H1 (cell line): ENCODE measurements at regions not wholly inside any gene's neighbourhood (a gene's known extent, or its start where the extent isn't known, plus 50 kb on each side); places are given as distances from the start of the nearest gene placed in this dataset.

Source experiments
- CTCF ChIA-PET: fragments of 300-600 bp; sonication (Branson Sonifier 250); formaldehyde crosslinking; loops from one replicate; lab custom pipeline; 2021; ENCODE audit not compliant: partially characterized antibody; lab: Charles Lee
- POLR2A ChIA-PET: fragments of 300-600 bp; sonication (Branson Sonifier 250); formaldehyde crosslinking; loops from one replicate; lab custom pipeline; 2021; ENCODE audit warnings: inconsistent platforms; ENCODE audit not compliant: partially characterized antibody; lab: Charles Lee
- DNase-seq, 2 experiments: peaks; one replicate each; pipeline versions ENCODE4 v3.0.0 to v3.0.0-alpha.2; 2010 to 2022; ENCODE audit warnings: low spot score in 2 of 2, low read depth in 1 of 2, mixed read lengths in 1 of 2
- FAIRE-seq: peaks from 2 replicates; lab custom pipeline; 2011; peaks lifted over from hg19 to GRCh38; lab: Jason Lieb, UNC
- H2AFZ ChIP-seq: 2 replicates; pipeline ENCODE4 v1.8.1; 2012; ENCODE audit warnings: low read length, inconsistent platforms
- H2AK5ac ChIP-seq: 2 replicates; pipeline ENCODE4 v1.6.1; 2013; ENCODE audit warnings: low read depth, low read length
- H2BK120ac ChIP-seq: replicated peaks from 2 replicates; pipeline ENCODE3; 2013; ENCODE audit warnings: low read depth, low read length, inconsistent platforms
- H2BK12ac ChIP-seq: 2 replicates; pipeline ENCODE4 v1.6.1; 2013; ENCODE audit warnings: low read depth, low read length
- H2BK15ac ChIP-seq: 2 replicates; pipeline ENCODE4 v1.6.1; 2013; ENCODE audit warnings: low read length
- H2BK20ac ChIP-seq: 2 replicates; pipeline ENCODE4 v1.6.1; 2013; ENCODE audit warnings: low read length
- H2BK5ac ChIP-seq: 2 replicates; pipeline ENCODE4 v1.6.1; 2013; ENCODE audit warnings: low read depth, low read length
- H3K14ac ChIP-seq: 2 replicates; pipeline ENCODE4 v1.6.1; 2013; ENCODE audit warnings: inconsistent platforms; ENCODE audit not compliant: insufficient read length
- H3K18ac ChIP-seq: 2 replicates; pipeline ENCODE4 v1.6.1; 2013; ENCODE audit warnings: low read length; ENCODE audit errors: extremely low read depth
- H3K23ac ChIP-seq: 2 replicates; pipeline ENCODE4 v1.6.1; 2013; ENCODE audit warnings: inconsistent platforms; ENCODE audit not compliant: insufficient read length
- H3K23me2 ChIP-seq: 2 replicates; pipeline ENCODE4 v1.6.1; 2013; ENCODE audit warnings: low read depth, low read length
- H3K27ac ChIP-seq: 2 replicates; pipeline ENCODE4 v1.6.1; 2011; ENCODE audit warnings: low read depth, low read length, inconsistent platforms
- H3K27me3 ChIP-seq, 4 experiments: replicated peaks in 1 of 4; 1 replicate in 1 of 4; 2 replicates in 3 of 4; pipeline versions ENCODE4 v1.6.1 to v1.8.1; 2011 to 2013; ENCODE audit warnings: low read length in 3 of 4, mild to moderate bottlenecking in 3 of 4, inconsistent platforms in 2 of 4, mixed read lengths in 2 of 4, moderate library complexity in 1 of 4; ENCODE audit not compliant: control insufficient read depth in 3 of 4, insufficient read depth in 3 of 4; ENCODE audit errors: extremely low read depth in 1 of 4
- H3K36me3 ChIP-seq, 4 experiments: 2 replicates each; pipeline versions ENCODE4 v1.6.1 to v1.8.1; 2011 to 2013; ENCODE audit warnings: mild to moderate bottlenecking in 4 of 4, low read length in 3 of 4, moderate library complexity in 2 of 4, control low read depth in 1 of 4, inconsistent platforms in 1 of 4; ENCODE audit not compliant: insufficient read depth in 4 of 4, control insufficient read depth in 2 of 4
- H3K4ac ChIP-seq: replicated peaks from 2 replicates; pipeline ENCODE3; 2013; ENCODE audit warnings: low read length, low read depth, mixed read lengths, inconsistent platforms; ENCODE audit not compliant: insufficient read length
- H3K4me1 ChIP-seq, 4 experiments: replicated peaks in 1 of 4; 1 replicate in 1 of 4; 2 replicates in 3 of 4; pipeline versions ENCODE4 v1.6.1 to v1.8.1; 2011 to 2013; ENCODE audit warnings: low read length in 3 of 4, inconsistent platforms in 2 of 4, mixed read lengths in 1 of 4; ENCODE audit not compliant: insufficient read depth in 4 of 4, control insufficient read depth in 3 of 4
- H3K4me2 ChIP-seq, 2 experiments: 2 replicates each; pipeline versions ENCODE4 v1.6.1 to v1.8.1; 2011 to 2013; ENCODE audit warnings: low read depth in 2 of 2, low read length in 2 of 2, control low read depth in 1 of 2, inconsistent platforms in 1 of 2, mild to moderate bottlenecking in 1 of 2; ENCODE audit not compliant: insufficient read depth in 1 of 2
- H3K4me3 ChIP-seq, 4 experiments: fragments of 200-600, 300-600 bp in 1 of 4; sonication (generic), shearing (Covaris generic), sonication (Bioruptor Twin) in 1 of 4; 2 replicates each; pipeline versions ENCODE4 v1.5.1 to v1.8.1; 2011 to 2016; ENCODE audit warnings: low read length in 4 of 4, low read depth in 3 of 4, control low read depth in 2 of 4, inconsistent platforms in 2 of 4, mild to moderate bottlenecking in 2 of 4, mixed read lengths in 1 of 4, moderate library complexity in 1 of 4; ENCODE audit not compliant: insufficient read depth in 2 of 4; ENCODE audit errors: extremely low read depth in 1 of 4
- H3K56ac ChIP-seq: replicated peaks from 2 replicates; pipeline ENCODE3; 2013; ENCODE audit warnings: low read depth, mild to moderate bottlenecking, mixed read lengths, low read length, inconsistent platforms; ENCODE audit not compliant: insufficient read length
- H3K79me1 ChIP-seq: 2 replicates; pipeline ENCODE4 v1.6.1; 2013; ENCODE audit warnings: low read depth, low read length, control low read depth
- H3K79me2 ChIP-seq, 2 experiments: 2 replicates each; pipeline versions ENCODE4 v1.6.1 to v1.8.1; 2012 to 2013; ENCODE audit warnings: low read length in 2 of 2, mild to moderate bottlenecking in 2 of 2, inconsistent platforms in 1 of 2; ENCODE audit not compliant: insufficient read depth in 2 of 2, control insufficient read depth in 1 of 2
- H3K9ac ChIP-seq, 4 experiments: replicated peaks in 1 of 4; 1 replicate in 1 of 4; 2 replicates in 3 of 4; pipeline versions ENCODE4 v1.6.1 to v1.8.1; 2011 to 2013; ENCODE audit warnings: low read depth in 3 of 4, low read length in 3 of 4, control low read depth in 2 of 4, mild to moderate bottlenecking in 2 of 4, moderate library complexity in 2 of 4, inconsistent platforms in 1 of 4; ENCODE audit errors: extremely low read depth in 1 of 4
- H3K9me3 ChIP-seq, 2 experiments: 2 replicates each; pipeline versions ENCODE4 v1.6.1 to v1.8.1; 2012 to 2013; ENCODE audit warnings: mild to moderate bottlenecking in 2 of 2, moderate library complexity in 2 of 2, control low read depth in 1 of 2, inconsistent platforms in 1 of 2, low read depth in 1 of 2, low read length in 1 of 2, mixed read lengths in 1 of 2; ENCODE audit not compliant: insufficient read depth in 2 of 2
- H4K20me1 ChIP-seq, 2 experiments: replicated peaks in 1 of 2; 2 replicates each; pipeline versions ENCODE3 to v1.8.1; 2011 to 2013; ENCODE audit warnings: inconsistent platforms in 2 of 2, low read length in 2 of 2, mild to moderate bottlenecking in 1 of 2; ENCODE audit not compliant: insufficient read depth in 2 of 2, control insufficient read depth in 1 of 2
- H4K5ac ChIP-seq: 2 replicates; pipeline ENCODE4 v1.6.1; 2013; ENCODE audit warnings: low read length, low read depth, mixed read lengths, inconsistent platforms; ENCODE audit not compliant: insufficient read length
- H4K8ac ChIP-seq: 2 replicates; pipeline ENCODE4 v1.8.0; 2013; ENCODE audit warnings: mild to moderate bottlenecking, moderate library complexity, low read length, inconsistent platforms; ENCODE audit not compliant: insufficient read depth; ENCODE audit errors: extremely low read depth
- H4K91ac ChIP-seq: replicated peaks from 2 replicates; pipeline ENCODE3; 2013; ENCODE audit warnings: low read length, mixed read lengths, inconsistent platforms; ENCODE audit not compliant: insufficient read length
- ASH2L ChIP-seq: fragments of 200-600, 300-600 bp; sonication (generic); IDR thresholded peaks from one replicate; pipeline ENCODE4 v1.7.1; 2017; ENCODE audit warnings: low read length
- ATF3 ChIP-seq: IDR thresholded peaks from 2 replicates; pipeline ENCODE4 v1.6.1; 2011; ENCODE audit warnings: low read depth, mild to moderate bottlenecking, low read length; ENCODE audit not compliant: insufficient read depth
- BACH1 ChIP-seq: IDR thresholded peaks from 2 replicates; pipeline ENCODE4 v1.6.1; 2012; ENCODE audit warnings: low read length, improper control_type of control experiment
- CBX8 ChIP-seq: fragments of 300-800, 300-1000 bp; sonication (generic); IDR thresholded peaks from 2 replicates; pipeline ENCODE4 v1.7.1; 2016; ENCODE audit warnings: low read depth, low read length, borderline replicate concordance
- CEBPB ChIP-seq: IDR thresholded peaks from 2 replicates; pipeline ENCODE4 v1.6.1; 2012; ENCODE audit warnings: low read depth, low read length
- CHD2 ChIP-seq: IDR thresholded peaks from 2 replicates; pipeline ENCODE4 v1.6.1; 2012; ENCODE audit warnings: low read length, improper control_type of control experiment
- NANOG ChIP-seq: IDR thresholded peaks from 2 replicates; pipeline ENCODE4 v1.6.1; 2011; ENCODE audit warnings: low read length, low read depth, mild to moderate bottlenecking, inconsistent platforms; ENCODE audit not compliant: insufficient read depth, poor library complexity, severe bottlenecking
- WGBS, 2 experiments: shearing (Covaris generic) in 1 of 2; methylation state at CpG; one replicate each; pipeline versions ENCODE4 v1.1.6 to v1.1.7; 2013 to 2015; ENCODE audit warnings: low lambda C conversion rate in 2 of 2, mixed read lengths in 2 of 2, inconsistent platforms in 1 of 2, low coverage in 1 of 2, missing lambda C conversion rate in 1 of 2; ENCODE audit not compliant: insufficient replicate concordance in 2 of 2, insufficient coverage in 1 of 2, insufficient read length in 1 of 2; ENCODE audit errors: extremely low coverage in 1 of 2, missing lambda C conversion rate in 1 of 2; 5-methylcytosine and 5-hydroxymethylcytosine counted together
- TF ChIP-seq, protein P1 (sequence below): IDR thresholded peaks from 2 replicates; pipeline ENCODE4 v1.6.1; 2012; ENCODE audit warnings: low read length, inconsistent platforms

GRCh38 chrX:63889001-63889400, 104.0 kb upstream of the ARHGEF9 start:
- H3K4me3 ChIP-seq: no peak overlapping the region
- no peak overlapping the region for H2BK15ac ChIP-seq
- DNase-seq (no peak), FAIRE-seq (no peak)
- no peaks in the 10 kb centered on the region for H3K23me2 ChIP-seq
- no peak overlapping the region for H4K5ac ChIP-seq
- H3K9me3 ChIP-seq: no peaks in the 10 kb centered on the region
- no peak overlapping the region for H2BK120ac ChIP-seq
- no peak overlapping the region for H2BK5ac ChIP-seq
- H3K14ac ChIP-seq: no peak overlapping the region
- H3K4me1 ChIP-seq: no peaks in the 10 kb centered on the region
- H2BK12ac ChIP-seq: no peak overlapping the region
- POLR2A ChIA-PET: no interaction called here
- no peak overlapping the region for H3K4ac ChIP-seq
- H2BK20ac ChIP-seq: no peak overlapping the region
- H3K36me3 ChIP-seq: no peaks in the 10 kb centered on the region
- H4K8ac ChIP-seq: no peak overlapping the region
- H3K56ac ChIP-seq: no peak overlapping the region
- H2AK5ac ChIP-seq: no peak overlapping the region
- no peaks in the 10 kb centered on the region for H4K20me1 ChIP-seq
- no peak for TF ChIP-seq BACH1
- TF ChIP-seq ATF3: no peak
- TF ChIP-seq ASH2L: no peak
- TF ChIP-seq CBX8: no peak
- no peak for TF ChIP-seq CEBPB
- TF ChIP-seq, protein P1, sequence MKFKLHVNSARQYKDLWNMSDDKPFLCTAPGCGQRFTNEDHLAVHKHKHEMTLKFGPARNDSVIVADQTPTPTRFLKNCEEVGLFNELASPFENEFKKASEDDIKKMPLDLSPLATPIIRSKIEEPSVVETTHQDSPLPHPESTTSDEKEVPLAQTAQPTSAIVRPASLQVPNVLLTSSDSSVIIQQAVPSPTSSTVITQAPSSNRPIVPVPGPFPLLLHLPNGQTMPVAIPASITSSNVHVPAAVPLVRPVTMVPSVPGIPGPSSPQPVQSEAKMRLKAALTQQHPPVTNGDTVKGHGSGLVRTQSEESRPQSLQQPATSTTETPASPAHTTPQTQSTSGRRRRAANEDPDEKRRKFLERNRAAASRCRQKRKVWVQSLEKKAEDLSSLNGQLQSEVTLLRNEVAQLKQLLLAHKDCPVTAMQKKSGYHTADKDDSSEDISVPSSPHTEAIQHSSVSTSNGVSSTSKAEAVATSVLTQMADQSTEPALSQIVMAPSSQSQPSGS: no peak
- no peak for TF ChIP-seq NANOG
- no peak for TF ChIP-seq CHD2
- TF ChIP-seq, all 59 proteins: peak for 0
- WGBS, 2 experiments: 87% methylated on average over 1 of the region's 2 CpGs; no CpG with 5 or more reads in 1 of the 2 experiments
- Histone ChIP-seq H3K9ac (no peak overlapping the region), H3K23ac (no peak overlapping the region), H3K27me3 (no peaks in the 10 kb centered on the region), H3K4me2 (no peak overlapping the region), H3K18ac (no peak overlapping the region), H3K79me2 (no peaks in the 10 kb centered on the region), H2AFZ (no peak overlapping the region), H3K27ac (no peak overlapping the region), H4K91ac (no peak overlapping the region), H3K79me1 (no peaks in the 10 kb centered on the region)
- CTCF ChIA-PET: interaction anchor here (0.6 kb wide), 1 partner anchor 450 kb away, joined by 6 read pairs; no protein-coding TSS in a partner anchor
